NCI-H2081 treated with DMSO at 0.1 percent for 48 hours (cell line): ENCODE measurements at regions not wholly inside any gene's neighbourhood (a gene's known extent, or its start where the extent isn't known, plus 50 kb on each side); places are given as distances from the start of the nearest gene placed in this dataset.
"Not testable (repeated sequence)": the region's sequence is repeated elsewhere in the genome, so short reads cannot be mapped to it uniquely, and the experiment has no call there.

Source experiments
- DNase-seq: peaks from one replicate; lab custom pipeline; 2025; lab: John Stamatoyannopoulos, UW

GRCh38 chr4:66929748-66930147 lies 615.6 kb downstream of the CENPC start:
- DNase-seq: no peak

GRCh38 chr4:66928881-66929280 lies 616.4 kb downstream of the CENPC start:
- DNase-seq: not testable (repeated sequence)

- DNase-seq: peak; percentile 59
Observed at GRCh38 chr4:66927937-66928336, 617.4 kb downstream of the CENPC start.

- DNase-seq: no peak
Observed at GRCh38 chr4:66926687-66927086, 618.6 kb downstream of the CENPC start.

- DNase-seq: no peak
Observed at GRCh38 chr4:66923081-66923865, 622.0 kb downstream of the CENPC start.

- DNase-seq: no peak
Observed at GRCh38 chr4:66921433-66921832, 623.9 kb downstream of the CENPC start.

GRCh38 chr4:66920514-66920913 lies 624.8 kb downstream of the CENPC start:
- DNase-seq: no peak

GRCh38 chr4:66911880-66912279 lies 633.4 kb downstream of the CENPC start:
- DNase-seq: no peak

GRCh38 chr4:66906314-66906713 lies 639.0 kb downstream of the CENPC start:
- DNase-seq: peak; percentile 11

GRCh38 chr4:66899422-66900065 lies 645.8 kb downstream of the CENPC start:
- no peak for DNase-seq

GRCh38 chr4:66893807-66894206 lies 651.5 kb downstream of the CENPC start:
- DNase-seq: no peak

- no peak for DNase-seq
Observed at GRCh38 chr4:66887061-66887460, 658.2 kb downstream of the CENPC start.

- DNase-seq: no peak
Observed at GRCh38 chr4:66885501-66886165, 659.7 kb downstream of the CENPC start.

GRCh38 chr4:66876946-66877345 lies 668.4 kb downstream of the CENPC start:
- no peak for DNase-seq

- DNase-seq: no peak
Observed at GRCh38 chr4:66872661-66873060, 672.6 kb downstream of the CENPC start.

GRCh38 chr4:66863481-66863880 lies 681.8 kb downstream of the CENPC start:
- DNase-seq: no peak

- no peak for DNase-seq
Observed at GRCh38 chr4:66855956-66856355, 689.3 kb downstream of the CENPC start.

- no peak for DNase-seq
Observed at GRCh38 chr4:66853845-66854244, 691.5 kb downstream of the CENPC start.

- DNase-seq: no peak
Observed at GRCh38 chr4:66852843-66853242, 692.5 kb downstream of the CENPC start.

- DNase-seq: no peak
Observed at GRCh38 chr4:66849596-66849995, 695.7 kb downstream of the CENPC start.

GRCh38 chr4:66842724-66843088 lies 702.6 kb downstream of the CENPC start:
- DNase-seq: no peak

GRCh38 chr4:66842026-66842723 lies 703.1 kb downstream of the CENPC start:
- DNase-seq: no peak

GRCh38 chr4:66840178-66840577 lies 705.1 kb downstream of the CENPC start:
- DNase-seq: no peak
